Activated gamma-delta T cell (primary cell): ENCODE measurements at regions not wholly inside any gene's neighbourhood (a gene's known extent, or its start where the extent isn't known, plus 50 kb on each side); places are given as distances from the start of the nearest gene placed in this dataset.

Source experiments
- DNase-seq: peaks from one replicate; lab custom pipeline; 2025; lab: John Stamatoyannopoulos, UW

DNA sequence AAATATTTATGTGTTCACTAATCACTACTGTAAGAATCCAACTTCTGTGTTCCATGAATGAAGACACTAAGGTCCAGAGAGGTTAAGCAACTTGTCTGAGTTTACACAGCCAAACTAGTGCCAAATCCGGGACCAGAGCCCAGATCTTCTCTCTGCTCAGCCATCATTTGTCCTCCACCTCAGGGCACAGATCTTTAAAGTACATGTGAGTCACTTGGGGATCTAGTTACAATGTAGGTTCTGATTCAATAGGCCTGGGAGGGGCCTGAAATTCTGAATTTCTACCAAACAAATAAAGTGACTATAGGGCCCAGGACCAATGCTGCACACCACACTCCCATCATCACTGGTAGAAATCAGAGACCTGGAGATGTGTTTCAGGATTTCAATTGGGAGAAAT is 162.9 kb downstream of the GXYLT1 start:
- no peak for DNase-seq

DNA sequence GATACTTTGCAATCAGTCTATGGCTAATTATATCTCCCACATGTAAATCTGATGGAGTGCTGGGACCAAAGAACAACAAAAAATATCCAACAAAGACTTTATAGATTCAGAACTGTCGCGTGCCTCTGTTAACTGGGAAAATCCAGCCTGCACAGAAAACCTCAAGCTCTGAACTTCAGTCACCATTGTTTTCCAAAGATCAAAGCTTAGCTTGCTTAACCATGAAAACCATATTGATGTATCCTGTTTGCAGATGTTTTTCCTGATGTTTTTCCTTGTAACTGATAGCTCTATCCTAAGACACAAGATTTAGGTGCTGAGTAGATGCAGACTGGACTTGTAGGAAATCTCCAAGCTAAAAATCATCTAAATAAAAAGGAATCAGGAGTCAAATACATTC is 163.7 kb downstream of the GXYLT1 start:
- DNase-seq, result no peak

DNA sequence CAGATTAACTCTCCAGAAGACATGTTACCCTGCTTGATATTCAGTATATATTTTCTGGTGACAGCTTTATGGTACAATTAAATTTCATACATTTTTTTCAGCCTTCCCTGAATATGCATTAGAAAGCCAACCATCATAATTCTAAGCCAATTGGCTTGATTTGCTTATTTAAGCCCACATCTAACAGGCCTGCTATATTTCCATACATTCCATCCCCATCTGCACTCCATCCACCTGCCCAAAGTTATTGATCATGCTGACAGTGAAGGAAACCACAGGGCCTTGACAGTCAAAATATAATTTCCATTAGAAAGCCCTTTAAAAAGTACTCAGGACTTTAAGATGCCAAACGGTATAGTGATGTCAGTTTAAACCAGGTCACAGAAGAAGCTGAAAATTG is 164.3 kb downstream of the GXYLT1 start:
- no peak for DNase-seq

DNA sequence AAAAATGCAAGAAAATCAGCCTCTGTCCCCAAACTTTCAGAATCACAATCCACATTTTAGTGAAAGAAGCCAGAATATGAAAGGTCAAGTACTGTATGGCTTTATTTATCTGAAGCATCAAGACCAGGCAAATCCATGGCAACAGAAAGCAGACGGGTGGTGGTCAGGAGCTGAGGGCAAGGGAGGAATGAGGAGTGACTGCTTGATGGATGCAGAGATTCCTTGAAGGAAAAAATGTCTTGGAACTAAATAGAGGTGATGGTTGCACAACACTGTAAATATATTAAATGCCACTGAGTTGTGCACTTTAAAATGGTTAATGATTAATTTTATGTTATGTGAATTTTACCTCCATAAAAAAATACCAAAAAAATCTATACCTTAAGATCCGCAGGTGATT is 165.1 kb downstream of the GXYLT1 start:
- no peak for DNase-seq

DNA sequence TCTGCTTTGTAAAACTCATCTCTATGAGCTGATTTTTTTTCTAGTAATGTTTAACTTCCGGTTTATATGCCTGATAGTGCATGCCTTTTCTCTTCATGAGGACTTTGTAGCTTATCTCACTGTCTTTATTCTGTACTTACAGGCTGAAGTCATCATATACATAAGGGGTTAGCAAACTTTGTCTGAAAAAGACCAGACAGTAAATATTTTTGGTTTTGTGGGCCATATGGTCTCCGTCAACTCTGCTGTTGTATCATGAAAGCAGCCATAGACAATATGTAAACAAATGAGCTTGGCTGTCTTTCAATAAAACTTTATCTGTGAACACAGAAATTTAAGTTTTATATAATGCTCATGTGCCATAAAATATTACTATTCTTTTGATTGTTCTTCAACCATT is 172.1 kb downstream of the GXYLT1 start:
- DNase-seq, result no peak

DNA sequence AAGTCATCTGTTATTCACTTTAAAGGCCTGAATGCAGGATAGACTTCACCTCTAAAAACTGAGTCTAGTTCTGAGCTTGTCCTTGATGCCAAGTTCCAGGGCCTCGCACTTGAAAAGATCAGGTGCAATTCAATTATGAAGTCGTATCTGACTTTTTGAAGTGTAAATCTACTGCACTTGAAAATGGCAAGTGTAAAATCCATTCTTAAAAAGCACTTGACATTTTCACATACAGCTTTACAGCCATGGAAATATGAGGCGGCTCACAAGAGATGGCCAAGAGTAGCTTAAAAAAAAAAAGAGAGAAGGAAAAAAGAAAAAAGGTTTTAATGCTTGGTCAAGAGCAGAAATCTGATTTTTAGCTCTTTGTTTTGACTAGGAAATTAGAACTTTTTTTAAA is 172.5 kb downstream of the GXYLT1 start:
- no peak for DNase-seq

DNA sequence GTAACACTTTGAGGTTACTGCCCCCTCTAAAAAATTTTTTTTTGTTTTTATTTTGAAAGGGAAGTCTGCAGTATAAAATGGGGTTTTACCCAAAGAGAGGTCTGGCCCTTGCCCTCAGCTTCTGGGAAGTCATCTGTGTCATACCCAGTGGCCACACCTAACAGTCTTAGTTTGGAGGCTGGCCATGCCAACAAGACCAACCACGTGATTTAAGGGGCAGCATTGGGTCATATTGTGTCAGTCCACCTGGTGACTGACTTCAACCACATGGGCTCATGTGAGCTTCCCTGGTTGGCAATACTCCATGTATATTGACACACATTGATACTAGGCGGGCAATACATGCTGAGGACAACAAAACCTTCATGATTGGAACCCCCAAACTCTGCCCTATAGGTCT is 173.9 kb downstream of the GXYLT1 start:
- no peak for DNase-seq

DNA sequence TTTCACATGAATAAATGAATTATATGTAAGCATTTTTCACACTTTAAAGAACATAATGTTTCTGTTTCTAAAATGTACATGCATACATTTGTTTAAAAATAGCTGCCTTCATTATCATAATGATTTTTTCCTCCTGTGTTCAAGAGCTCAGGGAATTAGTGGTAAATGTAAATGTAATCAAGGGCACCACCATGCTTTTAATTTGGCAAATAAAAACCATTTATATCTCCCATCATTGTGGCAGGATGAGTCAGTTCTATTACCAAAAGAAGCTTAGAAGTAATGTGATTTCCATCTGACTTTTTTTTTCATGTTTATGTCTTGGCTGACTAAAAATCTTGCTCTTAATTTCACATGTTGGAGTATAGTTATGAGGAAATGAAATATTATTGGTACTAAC is 176.1 kb downstream of the GXYLT1 start:
- no peak for DNase-seq

DNA sequence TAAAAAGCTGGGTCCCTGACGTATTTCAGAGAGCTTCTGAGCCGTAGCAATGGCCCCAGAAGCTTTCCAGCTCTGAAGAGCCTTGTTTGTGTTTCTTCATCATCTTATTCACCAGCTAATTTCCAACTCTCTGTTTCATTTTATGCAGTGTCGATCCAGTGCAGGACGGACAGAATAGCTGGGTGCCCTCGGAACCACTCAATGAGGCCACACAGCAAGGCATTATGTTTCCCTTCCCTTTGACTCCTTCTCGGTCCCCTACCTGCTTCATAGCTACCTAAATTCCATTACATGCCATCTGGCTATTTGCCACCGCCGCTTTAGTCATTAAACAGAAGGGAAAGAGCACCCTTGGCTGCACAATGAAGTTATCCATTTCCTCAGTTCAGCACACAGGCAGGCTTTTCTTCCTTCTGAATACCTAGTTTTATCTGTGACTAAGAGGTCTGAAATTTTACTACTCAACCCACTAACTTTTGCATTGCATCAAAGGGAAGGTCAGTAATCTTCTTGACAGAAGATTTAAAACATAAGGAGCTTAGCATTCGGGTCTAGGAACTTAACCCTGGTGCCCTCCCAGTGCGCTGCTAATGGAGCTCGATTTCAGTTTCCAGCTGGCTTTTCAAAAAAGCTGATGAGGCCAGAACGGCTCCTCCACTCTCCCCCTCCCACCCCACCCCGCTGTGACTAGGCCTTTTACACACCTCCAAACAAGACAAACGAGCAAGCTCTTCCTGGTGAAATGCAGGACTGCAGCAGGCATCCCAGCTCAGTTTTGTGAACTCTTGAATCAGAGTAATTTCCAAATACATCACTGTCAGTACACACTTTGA is 176.8 kb downstream of the GXYLT1 start:
- no peak for DNase-seq

DNA sequence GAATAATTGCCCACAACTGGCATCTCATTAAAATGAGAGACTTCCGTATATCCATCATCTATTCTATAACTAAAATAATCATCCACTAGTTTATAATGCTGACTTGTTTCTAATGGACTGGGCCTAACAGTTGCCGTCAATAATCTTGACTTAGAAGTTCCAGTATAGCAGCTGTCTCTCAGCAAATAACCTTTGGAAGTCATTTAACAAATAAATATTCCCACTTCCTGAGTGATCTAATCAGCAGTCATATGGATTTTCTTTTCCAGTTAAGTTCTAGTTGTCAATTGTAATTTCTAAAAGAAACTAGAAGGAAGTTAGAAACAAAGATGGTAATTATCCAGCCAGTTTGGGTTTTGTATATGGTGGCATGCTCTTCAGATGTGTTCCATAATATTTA is 177.8 kb downstream of the GXYLT1 start:
- no peak for DNase-seq

DNA sequence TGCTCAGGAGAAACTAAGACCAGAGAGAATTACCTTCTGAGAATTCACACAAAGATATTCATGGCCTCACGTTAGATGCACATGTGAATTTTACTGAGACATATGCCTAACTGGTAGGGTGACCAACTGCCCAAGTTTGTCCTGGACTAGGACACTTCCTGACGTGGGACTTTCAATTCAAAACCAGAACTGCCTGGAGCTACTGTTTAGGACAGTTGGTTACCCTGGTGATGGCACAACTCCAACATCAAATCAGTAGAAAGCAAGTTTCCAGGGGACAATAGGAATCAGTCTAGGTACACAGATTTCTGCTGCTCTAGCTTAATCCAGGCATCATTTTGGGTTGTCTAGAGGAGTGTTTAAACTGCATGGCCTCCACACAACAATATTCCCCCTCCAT is 178.7 kb downstream of the GXYLT1 start:
- no peak for DNase-seq

DNA sequence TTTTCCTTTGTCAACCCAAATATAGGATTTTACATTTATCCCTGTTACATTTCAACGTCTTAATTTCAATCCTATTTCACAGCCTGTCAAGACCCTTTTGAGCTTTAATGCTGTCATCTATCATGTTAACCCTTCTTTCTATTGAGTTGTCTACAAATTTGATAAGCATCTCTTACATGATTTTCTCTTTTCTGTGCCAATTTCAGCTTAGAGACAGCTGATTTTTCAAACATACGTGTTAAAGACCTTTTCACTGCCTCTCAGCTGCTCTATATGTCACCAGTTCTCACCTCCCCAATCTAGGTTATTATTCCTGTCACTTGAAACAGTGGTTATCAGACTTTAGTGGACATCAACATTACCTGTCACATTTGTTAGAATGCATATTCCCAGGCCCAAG is 181.3 kb downstream of the GXYLT1 start:
- no peak for DNase-seq

DNA sequence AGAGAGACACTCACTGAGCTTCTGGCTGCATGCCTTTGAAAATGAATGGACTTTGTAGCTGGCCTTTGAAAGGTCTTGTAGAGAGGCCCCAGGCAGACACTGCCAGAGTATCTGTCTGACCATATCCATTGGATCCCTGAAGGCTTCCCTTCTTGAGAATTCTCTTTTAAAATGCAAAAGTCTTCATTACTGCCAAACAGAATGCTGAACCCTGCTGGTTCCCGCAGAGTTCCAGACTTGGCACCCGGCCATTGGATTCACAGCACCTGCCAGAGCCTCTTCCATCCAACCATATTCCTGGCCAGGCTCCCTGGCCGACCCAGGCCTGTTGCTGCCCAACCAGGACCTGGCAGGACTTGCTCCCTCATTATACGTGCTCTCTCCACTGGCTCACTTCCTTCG is 182.5 kb downstream of the GXYLT1 start:
- no peak for DNase-seq

DNA sequence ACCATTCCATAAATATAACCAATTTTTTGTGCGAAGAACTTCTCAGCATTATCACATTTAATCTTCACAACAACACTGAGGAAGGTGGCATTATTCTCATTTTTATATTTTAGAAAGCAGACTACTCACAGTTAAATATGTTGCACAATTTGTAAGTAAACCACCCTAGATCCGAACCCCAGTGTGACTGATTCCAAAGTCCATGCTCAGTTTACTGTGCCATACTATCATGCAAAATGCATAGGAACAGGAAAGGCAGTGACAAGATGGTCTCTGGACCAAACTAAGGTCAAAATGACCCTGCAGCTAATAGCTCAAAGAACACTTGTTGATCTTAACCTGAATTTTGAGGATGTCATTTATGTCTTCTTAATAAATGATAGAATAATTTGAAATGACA is 185.4 kb downstream of the GXYLT1 start:
- DNase-seq, result no peak

DNA sequence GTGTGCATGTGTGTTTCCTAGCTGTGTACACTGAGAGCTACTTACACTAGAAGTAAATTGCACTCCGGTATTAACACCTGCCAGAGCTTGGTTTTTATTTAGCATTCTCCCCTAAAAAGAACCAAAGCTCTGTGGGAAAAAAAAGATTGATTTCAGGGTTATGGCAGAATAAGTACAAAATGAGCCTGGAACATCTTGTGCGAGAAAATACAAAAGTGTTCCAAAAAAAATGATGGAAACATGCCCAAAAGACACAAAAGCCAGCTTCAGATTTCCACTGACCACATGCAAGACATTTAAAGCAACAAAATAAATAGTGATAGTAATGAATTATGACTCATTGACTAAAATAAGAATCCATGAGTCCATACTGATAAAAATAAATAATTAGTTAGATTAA is 188.3 kb downstream of the GXYLT1 start:
- no peak for DNase-seq

DNA sequence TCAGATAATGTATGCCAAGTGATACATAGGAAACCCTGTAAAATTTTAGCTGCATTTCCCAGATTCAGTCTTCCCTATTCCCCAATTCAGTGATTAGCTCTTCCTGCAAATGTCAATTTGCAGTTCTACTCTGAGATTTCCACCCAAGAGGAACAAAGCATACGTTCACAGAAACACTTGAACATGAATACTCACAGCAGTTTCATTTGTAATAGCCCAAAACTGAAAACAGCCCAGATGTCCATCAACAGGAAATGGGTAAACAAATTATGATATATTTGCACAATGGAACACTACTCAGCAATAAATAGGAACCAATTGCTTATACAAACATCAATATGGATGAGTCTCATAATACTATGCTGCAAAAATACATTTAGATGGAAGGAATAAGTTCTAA is 194.2 kb downstream of the GXYLT1 start:
- no peak for DNase-seq

DNA sequence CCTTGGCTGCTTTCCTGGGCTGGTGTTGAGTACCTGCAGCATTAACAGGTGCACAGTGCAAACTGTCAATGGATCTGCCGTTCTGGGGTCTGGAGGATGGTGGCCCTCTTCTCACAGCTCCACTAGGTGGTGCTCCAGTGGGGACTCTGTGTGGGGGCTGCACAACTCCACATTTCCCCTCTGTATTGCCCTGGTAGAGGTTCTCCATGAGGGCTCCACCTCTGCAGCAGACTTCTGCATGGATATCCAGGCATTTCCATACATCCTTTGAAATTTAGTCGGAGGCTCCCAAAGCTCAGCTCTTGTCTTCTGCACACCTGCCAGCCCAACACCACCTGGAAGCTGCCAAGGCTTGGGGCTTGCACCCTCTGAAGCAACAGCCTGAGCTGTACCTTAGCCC is 198.6 kb downstream of the GXYLT1 start:
- DNase-seq, result no peak

DNA sequence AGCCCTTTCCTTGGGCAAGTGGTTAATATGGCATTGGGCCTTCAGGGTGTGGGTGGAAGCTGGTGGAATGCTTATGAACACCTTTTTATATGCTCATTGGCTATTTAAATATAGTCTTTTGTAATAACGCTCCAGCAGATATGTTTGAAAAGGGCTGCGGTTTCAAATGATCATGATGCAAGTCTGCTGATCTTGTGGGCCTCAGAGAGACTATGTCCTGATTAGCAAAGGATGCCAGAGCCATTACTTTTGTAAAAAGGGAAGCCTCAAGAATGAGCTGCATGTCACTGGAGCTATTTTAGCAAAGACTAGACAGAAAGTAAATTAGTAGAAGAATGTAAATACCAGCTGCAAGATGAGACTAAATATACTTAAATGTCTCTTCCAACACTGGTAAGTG is 200.5 kb downstream of the GXYLT1 start:
- DNase-seq, result no peak

DNA sequence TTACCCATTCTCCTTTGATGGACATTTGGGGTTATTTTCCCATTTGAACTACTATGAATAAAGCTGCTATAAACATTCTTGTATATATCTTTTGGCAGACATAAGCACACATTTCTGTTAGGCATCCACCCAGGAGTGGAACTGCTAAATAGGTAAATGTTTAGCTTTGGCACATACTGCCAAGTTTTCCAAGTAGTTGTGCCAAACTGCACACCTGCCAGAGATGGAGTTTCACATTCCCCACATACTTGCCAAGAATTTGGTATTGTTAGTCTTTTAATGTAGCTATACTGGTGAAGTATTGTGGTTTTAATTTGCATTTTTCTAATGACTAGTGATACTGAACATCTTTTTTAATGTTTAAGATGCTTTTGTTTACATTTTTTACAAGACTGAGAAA is 201.0 kb downstream of the GXYLT1 start:
- no peak for DNase-seq

DNA sequence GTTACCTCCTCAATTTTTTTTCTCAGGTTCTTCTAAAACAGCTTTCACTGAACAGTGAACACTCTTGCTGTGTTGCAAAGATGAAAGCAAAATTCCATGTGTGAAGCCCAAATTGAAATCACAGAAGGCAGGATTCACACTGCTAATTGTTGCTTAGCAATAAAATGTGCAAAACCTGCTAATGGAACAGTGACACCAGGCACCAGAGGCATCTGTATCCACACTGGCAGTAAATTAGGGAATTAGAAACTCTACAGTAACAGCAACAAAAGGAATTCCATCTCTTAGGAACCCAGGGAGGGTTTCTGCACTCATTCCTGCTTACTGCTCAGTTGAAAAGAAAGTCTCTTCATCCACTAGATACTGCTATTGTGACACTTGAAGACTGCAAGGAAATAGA is 202.3 kb downstream of the GXYLT1 start:
- DNase-seq, result no peak

DNA sequence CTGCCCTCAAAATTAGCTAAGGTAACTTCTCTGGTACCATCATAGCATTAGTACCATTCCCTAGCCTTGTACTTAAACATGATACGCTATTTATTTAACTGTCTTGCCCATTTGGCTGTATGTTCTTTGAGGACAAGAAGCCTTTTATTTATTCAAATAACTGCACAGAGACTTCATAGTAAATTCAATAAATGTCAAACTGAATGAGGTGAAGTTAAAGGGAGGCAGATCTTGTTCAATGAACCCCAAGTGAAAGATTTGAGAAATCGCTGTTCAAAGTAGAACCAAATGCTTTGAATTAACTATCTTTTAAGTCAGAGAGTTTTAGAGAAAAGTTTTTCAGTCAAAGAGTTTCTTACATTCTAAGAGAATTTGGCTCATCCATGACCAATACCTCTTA is 203.6 kb downstream of the GXYLT1 start:
- DNase-seq, result no peak

DNA sequence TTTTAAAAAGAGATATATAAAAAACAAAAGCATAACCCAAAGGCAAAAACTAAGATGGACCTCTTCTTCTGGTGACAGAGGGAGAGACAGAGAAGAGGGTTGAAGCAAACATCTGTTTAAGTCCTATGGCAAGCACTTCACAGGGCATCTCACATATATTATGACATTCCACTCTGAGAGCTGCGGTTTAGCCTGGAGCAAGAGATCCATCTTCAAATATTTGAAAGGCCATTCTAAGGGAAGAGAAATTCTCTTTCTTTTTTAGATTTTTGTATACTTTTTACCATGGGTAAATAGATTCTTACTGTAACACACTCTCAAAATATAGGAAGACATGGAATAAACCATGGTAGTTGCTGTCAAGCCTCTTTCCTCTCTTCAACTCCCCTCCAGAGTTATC is 204.1 kb downstream of the GXYLT1 start:
- DNase-seq, result no peak

DNA sequence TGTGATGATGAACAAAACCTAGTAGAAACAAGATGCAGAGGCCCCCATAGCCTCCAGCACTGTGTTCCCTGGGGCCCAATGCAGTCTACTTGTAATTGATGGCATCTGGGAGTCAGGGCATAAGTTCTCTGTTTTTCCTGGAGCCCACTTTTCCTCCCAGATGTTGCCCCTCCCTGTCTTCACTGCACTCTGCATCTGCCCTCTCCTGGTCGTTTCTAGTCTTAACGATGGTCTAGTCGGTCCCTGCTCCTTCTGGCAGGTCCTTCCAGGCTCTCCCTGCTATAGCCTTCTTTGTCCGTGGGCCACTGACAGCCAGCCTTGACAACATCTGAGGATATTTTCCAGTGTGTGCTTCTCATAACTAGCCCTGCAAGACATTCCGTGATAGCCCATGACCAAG is 208.3 kb downstream of the GXYLT1 start:
- no peak for DNase-seq

DNA sequence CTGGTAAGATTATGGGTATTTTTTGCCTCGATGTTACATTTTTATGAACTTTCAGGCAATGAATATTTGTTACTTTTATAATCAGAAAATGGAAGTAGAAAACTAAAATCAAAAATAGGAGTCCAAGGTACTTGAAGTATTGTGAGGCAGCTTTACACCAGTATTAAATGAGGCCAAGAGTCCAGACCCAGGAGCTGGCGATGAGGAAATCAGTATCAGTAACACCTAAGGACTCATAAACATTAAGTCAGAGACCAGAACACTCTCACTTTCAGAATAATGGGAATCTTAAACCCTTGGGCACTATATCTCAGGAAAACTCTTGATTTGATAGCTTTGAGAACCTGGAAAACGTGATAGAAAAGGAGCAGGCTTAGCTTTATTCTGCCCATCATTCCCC is 208.8 kb downstream of the GXYLT1 start:
- no peak for DNase-seq
